ENCODE measurements at regions not wholly inside any gene's neighbourhood (a gene's known extent, or its start where the extent isn't known, plus 50 kb on each side); places are given as distances from the start of the nearest gene placed in this dataset.
A peak's percentile ranks its signal among the peaks of the same experiment; 100 is the strongest.
"Not testable (repeated sequence)": the region's sequence is repeated elsewhere in the genome, so short reads cannot be mapped to it uniquely, and the experiment has no call there.

GRCh38 chr14:45819107-45819506 is 566.1 kb upstream of the MIS18BP1 start:
- no peak for DNase-seq

GRCh38 chr14:45811155-45811554 is 558.2 kb upstream of the MIS18BP1 start:
- no peak for DNase-seq

- no peak for DNase-seq
Observed at GRCh38 chr14:45810152-45810872, 557.3 kb upstream of the MIS18BP1 start.

- DNase-seq = no peak
Observed at GRCh38 chr14:45807178-45807899, 554.3 kb upstream of the MIS18BP1 start.

- no peak for DNase-seq
Observed at GRCh38 chr14:45799511-45799910, 546.5 kb upstream of the MIS18BP1 start.

GRCh38 chr14:45798659-45799058 is 545.7 kb upstream of the MIS18BP1 start:
- no peak for DNase-seq

GRCh38 chr14:45796006-45796405 is 543.0 kb upstream of the MIS18BP1 start:
- DNase-seq = not testable (repeated sequence)

- DNase-seq = no peak
Observed at GRCh38 chr14:45793081-45793480, 540.1 kb upstream of the MIS18BP1 start.

GRCh38 chr14:45790293-45790692 is 537.3 kb upstream of the MIS18BP1 start:
- no peak for DNase-seq

- DNase-seq = no peak
Observed at GRCh38 chr14:45787167-45787566, 534.2 kb upstream of the MIS18BP1 start.

- DNase-seq = no peak
Observed at GRCh38 chr14:45786266-45786665, 533.3 kb upstream of the MIS18BP1 start.

GRCh38 chr14:45785240-45785639 is 532.2 kb upstream of the MIS18BP1 start:
- no peak for DNase-seq

- DNase-seq = no peak
Observed at GRCh38 chr14:45766247-45766646, 513.2 kb upstream of the MIS18BP1 start.

GRCh38 chr14:45757655-45758054 is 504.7 kb upstream of the MIS18BP1 start:
- no peak for DNase-seq

- not testable (repeated sequence) for DNase-seq
Observed at GRCh38 chr14:45756412-45756811, 503.4 kb upstream of the MIS18BP1 start.

GRCh38 chr14:45743884-45744283 is 490.9 kb upstream of the MIS18BP1 start:
- no peak for DNase-seq

GRCh38 chr14:45742187-45742586 is 489.2 kb upstream of the MIS18BP1 start:
- DNase-seq = no peak

GRCh38 chr14:45728434-45729225 is 475.6 kb upstream of the MIS18BP1 start:
- no peak for DNase-seq

- DNase-seq = no peak
Observed at GRCh38 chr14:45727133-45727532, 474.1 kb upstream of the MIS18BP1 start.

GRCh38 chr14:45721472-45721871 is 468.5 kb upstream of the MIS18BP1 start:
- no peak for DNase-seq

GRCh38 chr14:45716572-45716971 is 463.6 kb upstream of the MIS18BP1 start:
- DNase-seq = peak; percentile 1

GRCh38 chr14:45715946-45716345 is 462.9 kb upstream of the MIS18BP1 start:
- DNase-seq = no peak

GRCh38 chr14:45709541-45709940 is 456.5 kb upstream of the MIS18BP1 start:
- DNase-seq = no peak
